Coronary artery (tissue), 2 donors: ENCODE measurements at regions not wholly inside any gene's neighbourhood (a gene's known extent, or its start where the extent isn't known, plus 50 kb on each side); places are given as distances from the start of the nearest gene placed in this dataset.

Experiments
- DNase-seq: peaks from one replicate; pipeline ENCODE4 v3.0.0-alpha.2; 2017; ENCODE audit warnings: low spot score
- H3K27ac ChIP-seq, 2 donors: fragments of 200-600 bp; sonication (generic); one replicate each; pipeline ENCODE4 v1.5.1; 2016 to 2019
- H3K4me3 ChIP-seq: fragments of 200-600 bp; sonication (generic); 2 replicates; pipeline ENCODE4 v1.5.1; 2016; ENCODE audit warnings: mild to moderate bottlenecking, moderate library complexity
- TF ChIP-seq, protein P1 (sequence below): fragments of 200-600 bp; sonication (generic); IDR thresholded peaks from one replicate; pipeline ENCODE4 v1.5.1; 2019; ENCODE audit warnings: antibody characterized with exemption

GRCh38 chr7:67408109-67408508, 411.5 kb downstream of the TYW1 start:
- no peak overlapping the region for H3K27ac ChIP-seq
- H3K4me3 ChIP-seq: no peak overlapping the region
- no peak for DNase-seq
- TF ChIP-seq, protein P1, sequence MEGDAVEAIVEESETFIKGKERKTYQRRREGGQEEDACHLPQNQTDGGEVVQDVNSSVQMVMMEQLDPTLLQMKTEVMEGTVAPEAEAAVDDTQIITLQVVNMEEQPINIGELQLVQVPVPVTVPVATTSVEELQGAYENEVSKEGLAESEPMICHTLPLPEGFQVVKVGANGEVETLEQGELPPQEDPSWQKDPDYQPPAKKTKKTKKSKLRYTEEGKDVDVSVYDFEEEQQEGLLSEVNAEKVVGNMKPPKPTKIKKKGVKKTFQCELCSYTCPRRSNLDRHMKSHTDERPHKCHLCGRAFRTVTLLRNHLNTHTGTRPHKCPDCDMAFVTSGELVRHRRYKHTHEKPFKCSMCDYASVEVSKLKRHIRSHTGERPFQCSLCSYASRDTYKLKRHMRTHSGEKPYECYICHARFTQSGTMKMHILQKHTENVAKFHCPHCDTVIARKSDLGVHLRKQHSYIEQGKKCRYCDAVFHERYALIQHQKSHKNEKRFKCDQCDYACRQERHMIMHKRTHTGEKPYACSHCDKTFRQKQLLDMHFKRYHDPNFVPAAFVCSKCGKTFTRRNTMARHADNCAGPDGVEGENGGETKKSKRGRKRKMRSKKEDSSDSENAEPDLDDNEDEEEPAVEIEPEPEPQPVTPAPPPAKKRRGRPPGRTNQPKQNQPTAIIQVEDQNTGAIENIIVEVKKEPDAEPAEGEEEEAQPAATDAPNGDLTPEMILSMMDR: no peak

DNA sequence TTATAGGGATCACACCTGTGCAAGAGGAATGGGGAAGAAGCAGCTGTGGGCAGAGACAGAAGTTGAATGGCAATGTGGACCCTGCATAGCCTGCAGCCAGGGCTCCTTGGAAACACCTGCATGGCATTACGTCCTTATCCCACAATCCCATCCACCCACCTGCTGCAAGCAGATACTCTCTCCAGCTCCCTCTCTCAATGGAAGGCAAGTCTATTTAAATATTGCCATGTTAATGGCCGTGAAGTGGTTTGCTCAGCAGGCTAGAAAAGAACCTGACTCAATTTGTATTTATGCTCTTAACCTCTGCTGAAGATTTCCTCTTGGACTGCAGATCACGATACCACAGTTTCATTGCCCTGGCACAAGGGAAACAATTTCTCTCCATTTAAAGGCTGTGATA, 417.0 kb downstream of the TYW1 start:
- Histone ChIP-seq H3K27ac (no peak overlapping the region), H3K4me3 (no peak overlapping the region)
- no peak for DNase-seq
- TF ChIP-seq, protein P1: no peak

GRCh38 chr7:67414858-67415257, 418.2 kb downstream of the TYW1 start:
- TF ChIP-seq, protein P1: no peak
- H3K27ac ChIP-seq: no peak overlapping the region
- DNase-seq: no peak
- no peak overlapping the region for H3K4me3 ChIP-seq

GRCh38 chr7:67422601-67423000, 426.0 kb downstream of the TYW1 start:
- Histone ChIP-seq H3K4me3 (no peak overlapping the region), H3K27ac (no peak overlapping the region)
- TF ChIP-seq, protein P1: no peak
- no peak for DNase-seq

DNA sequence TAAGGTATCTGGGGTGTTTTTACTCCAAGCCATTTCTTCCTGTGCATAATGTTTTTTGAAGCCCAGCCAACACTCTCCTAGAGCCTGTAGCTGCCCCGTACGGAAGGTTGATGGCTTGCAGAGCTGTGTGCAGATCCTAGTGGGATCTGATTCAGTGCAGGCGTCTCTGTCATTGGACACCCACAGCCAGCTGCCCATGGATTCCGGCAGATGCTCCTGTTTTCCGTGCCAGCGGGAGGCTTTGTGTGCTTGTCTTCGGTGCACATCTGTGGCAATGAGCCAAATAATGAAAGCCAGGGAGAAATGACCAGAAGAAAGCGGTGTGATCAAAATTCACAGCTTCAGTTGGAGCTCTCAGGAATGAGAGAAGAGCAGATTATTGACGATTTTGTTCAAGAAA, 426.4 kb downstream of the TYW1 start:
- Histone ChIP-seq H3K4me3 (no peak overlapping the region), H3K27ac (no peak overlapping the region)
- no peak for DNase-seq
- TF ChIP-seq, protein P1: no peak

- no peak overlapping the region for H3K4me3 ChIP-seq
- H3K27ac ChIP-seq: no peak overlapping the region
- DNase-seq: no peak
- TF ChIP-seq, protein P1: no peak
Observed at GRCh38 chr7:67426654-67427053, 430.0 kb downstream of the TYW1 start.

DNA sequence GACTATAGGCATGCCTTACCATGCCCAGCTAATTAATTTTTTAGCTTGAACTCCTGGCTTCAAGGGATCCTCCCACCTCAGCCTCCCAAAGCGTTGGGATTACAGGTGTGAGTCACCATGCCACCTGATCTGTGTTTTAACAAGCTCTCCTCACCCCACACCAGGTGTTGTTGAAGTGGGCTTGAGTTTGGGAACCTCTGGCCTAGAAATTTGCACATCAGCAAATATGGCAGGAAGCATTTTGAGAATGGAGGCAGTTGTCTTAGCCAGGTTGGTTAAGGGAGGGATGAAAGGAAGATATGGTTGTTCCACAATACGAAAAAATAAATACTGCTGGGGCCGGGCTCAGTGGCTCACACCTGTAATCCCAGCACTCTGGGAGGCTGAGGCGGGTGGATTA, 433.1 kb downstream of the TYW1 start:
- DNase-seq: no peak
- TF ChIP-seq, protein P1: no peak
- H3K27ac ChIP-seq: no peak overlapping the region
- no peak overlapping the region for H3K4me3 ChIP-seq
